ENCODE measurements at regions not wholly inside any gene's neighbourhood (a gene's known extent, or its start where the extent isn't known, plus 50 kb on each side); places are given as distances from the start of the nearest gene placed in this dataset.
A peak's percentile ranks its signal among the peaks of the same experiment; 100 is the strongest.

- no peak for TF ChIP-seq CTCF (conservative IDR thresholded peaks at IDR 0.05; ENCODE audit: low read depth, low read length)
- H3K4me3 ChIP-seq (ENCODE audit: low read length), result no peak overlapping the region
- no peak for DNase-seq (ENCODE audit: low read depth)
Observed at GRCh38 chr11:90606721-90607120, 383.9 kb upstream of the CHORDC1 start.

GRCh38 chr11:90601261-90601660 lies 378.4 kb upstream of the CHORDC1 start:
- no peak for TF ChIP-seq CTCF (conservative IDR thresholded peaks at IDR 0.05; ENCODE audit: low read depth, low read length)
- no peak for DNase-seq (ENCODE audit: low read depth)
- H3K4me3 ChIP-seq (ENCODE audit: low read length), result no peak overlapping the region

GRCh38 chr11:90594658-90595057 lies 371.8 kb upstream of the CHORDC1 start:
- peak; percentile 14 for TF ChIP-seq CTCF (conservative IDR thresholded peaks at IDR 0.05; ENCODE audit: low read depth, low read length)
- DNase-seq (ENCODE audit: low read depth), result peak; percentile 30
- no peak overlapping the region for H3K4me3 ChIP-seq (ENCODE audit: low read length)

GRCh38 chr11:90593099-90593498 lies 370.2 kb upstream of the CHORDC1 start:
- no peak for TF ChIP-seq CTCF (conservative IDR thresholded peaks at IDR 0.05; ENCODE audit: low read depth, low read length)
- no peak overlapping the region for H3K4me3 ChIP-seq (ENCODE audit: low read length)
- no peak for DNase-seq (ENCODE audit: low read depth)

GRCh38 chr11:90590286-90590685 lies 367.4 kb upstream of the CHORDC1 start:
- DNase-seq (ENCODE audit: low read depth), result no peak
- H3K4me3 ChIP-seq (ENCODE audit: low read length), result no peak overlapping the region
- TF ChIP-seq CTCF (conservative IDR thresholded peaks at IDR 0.05; ENCODE audit: low read depth, low read length), result no peak

GRCh38 chr11:90589735-90590134 lies 366.9 kb upstream of the CHORDC1 start:
- no peak for DNase-seq (ENCODE audit: low read depth)
- TF ChIP-seq CTCF (conservative IDR thresholded peaks at IDR 0.05; ENCODE audit: low read depth, low read length), result no peak
- H3K4me3 ChIP-seq (ENCODE audit: low read length), result no peak overlapping the region

GRCh38 chr11:90587896-90588295 lies 365.0 kb upstream of the CHORDC1 start:
- no peak overlapping the region for H3K4me3 ChIP-seq (ENCODE audit: low read length)
- TF ChIP-seq CTCF (conservative IDR thresholded peaks at IDR 0.05; ENCODE audit: low read depth, low read length), result no peak
- DNase-seq (ENCODE audit: low read depth), result no peak

Data from retinal pigment epithelial cell (primary cell).